ENCODE measurements at regions not wholly inside any gene's neighbourhood (a gene's known extent, or its start where the extent isn't known, plus 50 kb on each side); places are given as distances from the start of the nearest gene placed in this dataset.

DNA sequence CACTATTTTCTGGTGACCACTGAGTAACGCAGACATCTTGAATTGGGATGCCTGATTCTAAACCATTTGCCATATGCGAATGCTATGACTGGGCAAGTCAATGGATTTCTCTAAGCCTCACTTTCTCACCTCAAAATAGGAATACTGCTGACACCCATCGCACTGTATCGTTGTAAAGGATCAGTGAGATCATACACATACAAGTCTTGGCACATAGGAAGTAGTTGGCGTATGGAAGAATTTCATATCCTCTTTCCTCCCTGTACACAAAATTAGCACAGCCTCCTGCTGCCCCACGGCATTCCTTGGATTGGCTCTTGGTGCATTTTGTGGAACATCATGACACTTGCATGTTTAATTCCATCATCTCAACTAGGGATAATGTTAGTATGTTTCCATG is 366.9 kb downstream of the CMPK2 start:
- TF ChIP-seq EZH2 (IDR thresholded peaks at IDR 0.05; ENCODE audit: low read length, unreplicated experiment): no peak
- TF ChIP-seq, protein P1, sequence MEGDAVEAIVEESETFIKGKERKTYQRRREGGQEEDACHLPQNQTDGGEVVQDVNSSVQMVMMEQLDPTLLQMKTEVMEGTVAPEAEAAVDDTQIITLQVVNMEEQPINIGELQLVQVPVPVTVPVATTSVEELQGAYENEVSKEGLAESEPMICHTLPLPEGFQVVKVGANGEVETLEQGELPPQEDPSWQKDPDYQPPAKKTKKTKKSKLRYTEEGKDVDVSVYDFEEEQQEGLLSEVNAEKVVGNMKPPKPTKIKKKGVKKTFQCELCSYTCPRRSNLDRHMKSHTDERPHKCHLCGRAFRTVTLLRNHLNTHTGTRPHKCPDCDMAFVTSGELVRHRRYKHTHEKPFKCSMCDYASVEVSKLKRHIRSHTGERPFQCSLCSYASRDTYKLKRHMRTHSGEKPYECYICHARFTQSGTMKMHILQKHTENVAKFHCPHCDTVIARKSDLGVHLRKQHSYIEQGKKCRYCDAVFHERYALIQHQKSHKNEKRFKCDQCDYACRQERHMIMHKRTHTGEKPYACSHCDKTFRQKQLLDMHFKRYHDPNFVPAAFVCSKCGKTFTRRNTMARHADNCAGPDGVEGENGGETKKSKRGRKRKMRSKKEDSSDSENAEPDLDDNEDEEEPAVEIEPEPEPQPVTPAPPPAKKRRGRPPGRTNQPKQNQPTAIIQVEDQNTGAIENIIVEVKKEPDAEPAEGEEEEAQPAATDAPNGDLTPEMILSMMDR (conservative IDR thresholded peaks at IDR 0.05; ENCODE audit: low read depth, low read length): no peak
